ENCODE measurements at regions not wholly inside any gene's neighbourhood (a gene's known extent, or its start where the extent isn't known, plus 50 kb on each side); places are given as distances from the start of the nearest gene placed in this dataset.
A peak's percentile ranks its signal among the peaks of the same experiment; 100 is the strongest.

DNA sequence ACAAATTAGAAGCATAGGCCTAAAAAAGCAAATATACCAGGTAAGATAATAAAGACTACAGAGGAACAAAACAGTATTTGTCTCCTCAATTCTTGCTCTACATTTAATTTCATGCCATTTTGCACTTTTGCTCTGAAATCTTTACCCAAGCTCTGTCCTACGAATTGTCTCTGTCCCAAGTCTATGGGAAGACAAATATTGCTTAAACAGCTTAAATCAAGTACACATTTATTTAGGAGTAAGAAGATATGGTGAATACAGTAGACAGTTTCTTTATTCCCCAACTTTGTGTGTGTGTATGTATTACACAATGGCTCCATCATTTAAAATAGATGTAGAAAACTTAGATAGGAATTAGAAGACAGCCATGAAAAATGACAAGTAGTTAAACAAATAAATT is 163.5 kb upstream of the POU5F2 start (continued):
- TF ChIP-seq SIX1 (CRISPR knock-in tag; IDR thresholded peaks at IDR 0.05; ENCODE audit: borderline replicate concordance): 0 out of 2 replicates have a peak, but pooled peaks have one; percentile 33
- TF ChIP-seq PAX8 (CRISPR knock-in tag; IDR thresholded peaks at IDR 0.05; ENCODE audit: borderline replicate concordance): no peak

DNA sequence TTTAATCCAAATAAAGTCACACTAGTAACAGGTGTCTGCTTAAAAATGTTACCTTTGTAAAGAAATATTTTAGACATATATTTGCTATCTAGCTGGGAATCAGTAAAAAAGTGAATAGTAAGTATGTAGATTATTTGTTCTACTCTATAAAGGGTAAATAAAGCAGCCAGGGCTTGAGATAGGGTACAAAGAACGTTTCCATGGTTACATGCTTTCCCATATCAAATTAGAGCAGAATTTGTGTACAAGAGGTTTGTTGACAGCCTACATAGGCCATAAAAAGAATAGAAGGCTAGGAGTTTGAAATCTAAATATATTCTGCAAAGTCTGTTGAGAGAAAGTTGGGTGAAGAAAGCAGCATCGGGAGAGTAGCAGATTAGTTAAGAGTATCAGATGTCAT is 160.9 kb upstream of the POU5F2 start:
- H3K27ac ChIP-seq (ENCODE audit: extremely low read length, insufficient read depth, low read length): peak overlapping the region; percentile 52
- intact Hi-C loops (cut with micrococcal nuclease; ENCODE audit: unreplicated experiment) (loop anchor here (5.0 to 10.0 kb wide), 2 partner anchors 320 to 827 kb away; partner anchors contain the start of genes NR2F1 and NR2F1-AS1), in situ Hi-C loops (cut with HindIII; ENCODE audit: extremely low pct_ligation_motif_present, low pct_unique_long_range_greater_than_20kb) (no loop called here)
- H3K36me3 ChIP-seq (replicated peaks in 1 of 2; ENCODE audit: control insufficient read depth in 1 of 2, insufficient read depth in 2 of 2, low read length in 2 of 2): no peaks in the 10 kb centered on the region
- H4K20me1 ChIP-seq (ENCODE audit: insufficient read depth, low read length): no peaks in the 10 kb centered on the region
- BruUV-seq (replicated peaks): no TSS peak
- no peak overlapping the region for H2AFZ ChIP-seq (ENCODE audit: low read length)
- H3K9me3 ChIP-seq (ENCODE audit: low read length): no peaks in the 10 kb centered on the region
- peaks cover 57% of the 10 kb centered on the region for H3K4me1 ChIP-seq (ENCODE audit: insufficient read depth, low read length)
- peak; percentile 76 for DNase-seq (ENCODE audit: low spot score)
- H3K27me3 ChIP-seq (ENCODE audit: control insufficient read depth in 1 of 2, insufficient read depth in 2 of 2, low read length in 2 of 2): no peaks in the 10 kb centered on the region
- no peak for FAIRE-seq
- no peak overlapping the region for H3K9ac ChIP-seq (ENCODE audit: insufficient read depth, low read depth, low read length)
- peak; percentile 91 for ATAC-seq
- H3K4me3 ChIP-seq (replicated peaks in 1 of 3; ENCODE audit: insufficient read depth in 1 of 3, low read depth in 2 of 3, low read length in 3 of 3): peak overlapping the region in 1 of 3 experiments; percentile 16; a peak in 1 of 6 replicates
- H3K4me2 ChIP-seq (ENCODE audit: low read depth, low read length): peak overlapping the region; percentile 44
- WGBS (ENCODE audit: low lambda C conversion rate): 19% methylated on average over 2 of the region's 2 CpGs
- POLR2A ChIA-PET: no interaction called here
- no peaks in the 10 kb centered on the region for H3K79me2 ChIP-seq (ENCODE audit: insufficient read depth, low read length)
- CTCF ChIA-PET (ENCODE audit: low intra/inter-chr PET ratio, low total read pairs): no interaction called here
- TF ChIP-seq ZNF615 (CRISPR knock-in tag; IDR thresholded peaks at IDR 0.05; ENCODE audit: borderline replicate concordance) (no peak), YY1 (IDR thresholded peaks at IDR 0.05; ENCODE audit: insufficient read depth, insufficient replicate concordance, low read depth, low read length) (no peak), CC2D1A (CRISPR knock-in tag; IDR thresholded peaks at IDR 0.05) (no peak), NCOR1 (IDR thresholded peaks at IDR 0.05; ENCODE audit: borderline replicate concordance, low read length) (0 out of 2 replicates have a peak, but pooled peaks have one; percentile 25), RFX3 (CRISPR knock-in tag; IDR thresholded peaks at IDR 0.05) (peak; percentile 73), SPEN (CRISPR knock-in tag; IDR thresholded peaks at IDR 0.05; ENCODE audit: low read depth) (no peak), ETV5 (CRISPR knock-in tag; IDR thresholded peaks at IDR 0.05; ENCODE audit: borderline replicate concordance) (no peak)
- TF ChIP-seq, protein P1, sequence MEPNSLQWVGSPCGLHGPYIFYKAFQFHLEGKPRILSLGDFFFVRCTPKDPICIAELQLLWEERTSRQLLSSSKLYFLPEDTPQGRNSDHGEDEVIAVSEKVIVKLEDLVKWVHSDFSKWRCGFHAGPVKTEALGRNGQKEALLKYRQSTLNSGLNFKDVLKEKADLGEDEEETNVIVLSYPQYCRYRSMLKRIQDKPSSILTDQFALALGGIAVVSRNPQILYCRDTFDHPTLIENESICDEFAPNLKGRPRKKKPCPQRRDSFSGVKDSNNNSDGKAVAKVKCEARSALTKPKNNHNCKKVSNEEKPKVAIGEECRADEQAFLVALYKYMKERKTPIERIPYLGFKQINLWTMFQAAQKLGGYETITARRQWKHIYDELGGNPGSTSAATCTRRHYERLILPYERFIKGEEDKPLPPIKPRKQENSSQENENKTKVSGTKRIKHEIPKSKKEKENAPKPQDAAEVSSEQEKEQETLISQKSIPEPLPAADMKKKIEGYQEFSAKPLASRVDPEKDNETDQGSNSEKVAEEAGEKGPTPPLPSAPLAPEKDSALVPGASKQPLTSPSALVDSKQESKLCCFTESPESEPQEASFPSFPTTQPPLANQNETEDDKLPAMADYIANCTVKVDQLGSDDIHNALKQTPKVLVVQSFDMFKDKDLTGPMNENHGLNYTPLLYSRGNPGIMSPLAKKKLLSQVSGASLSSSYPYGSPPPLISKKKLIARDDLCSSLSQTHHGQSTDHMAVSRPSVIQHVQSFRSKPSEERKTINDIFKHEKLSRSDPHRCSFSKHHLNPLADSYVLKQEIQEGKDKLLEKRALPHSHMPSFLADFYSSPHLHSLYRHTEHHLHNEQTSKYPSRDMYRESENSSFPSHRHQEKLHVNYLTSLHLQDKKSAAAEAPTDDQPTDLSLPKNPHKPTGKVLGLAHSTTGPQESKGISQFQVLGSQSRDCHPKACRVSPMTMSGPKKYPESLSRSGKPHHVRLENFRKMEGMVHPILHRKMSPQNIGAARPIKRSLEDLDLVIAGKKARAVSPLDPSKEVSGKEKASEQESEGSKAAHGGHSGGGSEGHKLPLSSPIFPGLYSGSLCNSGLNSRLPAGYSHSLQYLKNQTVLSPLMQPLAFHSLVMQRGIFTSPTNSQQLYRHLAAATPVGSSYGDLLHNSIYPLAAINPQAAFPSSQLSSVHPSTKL (CRISPR knock-in tag; IDR thresholded peaks at IDR 0.05): 0 out of 2 replicates have a peak, but pooled peaks have one; percentile 23
- TF ChIP-seq, protein P2, sequence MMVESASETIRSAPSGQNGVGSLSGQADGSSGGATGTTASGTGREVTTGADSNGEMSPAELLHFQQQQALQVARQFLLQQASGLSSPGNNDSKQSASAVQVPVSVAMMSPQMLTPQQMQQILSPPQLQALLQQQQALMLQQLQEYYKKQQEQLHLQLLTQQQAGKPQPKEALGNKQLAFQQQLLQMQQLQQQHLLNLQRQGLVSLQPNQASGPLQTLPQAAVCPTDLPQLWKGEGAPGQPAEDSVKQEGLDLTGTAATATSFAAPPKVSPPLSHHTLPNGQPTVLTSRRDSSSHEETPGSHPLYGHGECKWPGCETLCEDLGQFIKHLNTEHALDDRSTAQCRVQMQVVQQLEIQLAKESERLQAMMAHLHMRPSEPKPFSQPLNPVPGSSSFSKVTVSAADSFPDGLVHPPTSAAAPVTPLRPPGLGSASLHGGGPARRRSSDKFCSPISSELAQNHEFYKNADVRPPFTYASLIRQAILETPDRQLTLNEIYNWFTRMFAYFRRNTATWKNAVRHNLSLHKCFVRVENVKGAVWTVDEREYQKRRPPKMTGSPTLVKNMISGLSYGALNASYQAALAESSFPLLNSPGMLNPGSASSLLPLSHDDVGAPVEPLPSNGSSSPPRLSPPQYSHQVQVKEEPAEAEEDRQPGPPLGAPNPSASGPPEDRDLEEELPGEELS (CRISPR knock-in tag; IDR thresholded peaks at IDR 0.05): peak; percentile 26; the same call in 1 of the 2 replicates
- TF ChIP-seq, protein P3, sequence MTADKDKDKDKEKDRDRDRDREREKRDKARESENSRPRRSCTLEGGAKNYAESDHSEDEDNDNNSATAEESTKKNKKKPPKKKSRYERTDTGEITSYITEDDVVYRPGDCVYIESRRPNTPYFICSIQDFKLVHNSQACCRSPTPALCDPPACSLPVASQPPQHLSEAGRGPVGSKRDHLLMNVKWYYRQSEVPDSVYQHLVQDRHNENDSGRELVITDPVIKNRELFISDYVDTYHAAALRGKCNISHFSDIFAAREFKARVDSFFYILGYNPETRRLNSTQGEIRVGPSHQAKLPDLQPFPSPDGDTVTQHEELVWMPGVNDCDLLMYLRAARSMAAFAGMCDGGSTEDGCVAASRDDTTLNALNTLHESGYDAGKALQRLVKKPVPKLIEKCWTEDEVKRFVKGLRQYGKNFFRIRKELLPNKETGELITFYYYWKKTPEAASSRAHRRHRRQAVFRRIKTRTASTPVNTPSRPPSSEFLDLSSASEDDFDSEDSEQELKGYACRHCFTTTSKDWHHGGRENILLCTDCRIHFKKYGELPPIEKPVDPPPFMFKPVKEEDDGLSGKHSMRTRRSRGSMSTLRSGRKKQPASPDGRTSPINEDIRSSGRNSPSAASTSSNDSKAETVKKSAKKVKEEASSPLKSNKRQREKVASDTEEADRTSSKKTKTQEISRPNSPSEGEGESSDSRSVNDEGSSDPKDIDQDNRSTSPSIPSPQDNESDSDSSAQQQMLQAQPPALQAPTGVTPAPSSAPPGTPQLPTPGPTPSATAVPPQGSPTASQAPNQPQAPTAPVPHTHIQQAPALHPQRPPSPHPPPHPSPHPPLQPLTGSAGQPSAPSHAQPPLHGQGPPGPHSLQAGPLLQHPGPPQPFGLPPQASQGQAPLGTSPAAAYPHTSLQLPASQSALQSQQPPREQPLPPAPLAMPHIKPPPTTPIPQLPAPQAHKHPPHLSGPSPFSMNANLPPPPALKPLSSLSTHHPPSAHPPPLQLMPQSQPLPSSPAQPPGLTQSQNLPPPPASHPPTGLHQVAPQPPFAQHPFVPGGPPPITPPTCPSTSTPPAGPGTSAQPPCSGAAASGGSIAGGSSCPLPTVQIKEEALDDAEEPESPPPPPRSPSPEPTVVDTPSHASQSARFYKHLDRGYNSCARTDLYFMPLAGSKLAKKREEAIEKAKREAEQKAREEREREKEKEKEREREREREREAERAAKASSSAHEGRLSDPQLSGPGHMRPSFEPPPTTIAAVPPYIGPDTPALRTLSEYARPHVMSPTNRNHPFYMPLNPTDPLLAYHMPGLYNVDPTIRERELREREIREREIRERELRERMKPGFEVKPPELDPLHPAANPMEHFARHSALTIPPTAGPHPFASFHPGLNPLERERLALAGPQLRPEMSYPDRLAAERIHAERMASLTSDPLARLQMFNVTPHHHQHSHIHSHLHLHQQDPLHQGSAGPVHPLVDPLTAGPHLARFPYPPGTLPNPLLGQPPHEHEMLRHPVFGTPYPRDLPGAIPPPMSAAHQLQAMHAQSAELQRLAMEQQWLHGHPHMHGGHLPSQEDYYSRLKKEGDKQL (CRISPR knock-in tag; IDR thresholded peaks at IDR 0.05; ENCODE audit: low read depth): no peak

Data from HepG2 (cell line).